GM21390 (cell line): ENCODE measurements at regions not wholly inside any gene's neighbourhood (a gene's known extent, or its start where the extent isn't known, plus 50 kb on each side); places are given as distances from the start of the nearest gene placed in this dataset.
A peak's percentile ranks its signal among the peaks of the same experiment; 100 is the strongest.

Source experiments
- ATAC-seq: cut with Tn5 transposase; IDR thresholded peaks from one replicate; pipeline ENCODE4 v1.9.1; 2021; ENCODE audit not compliant: unreplicated experiment

DNA sequence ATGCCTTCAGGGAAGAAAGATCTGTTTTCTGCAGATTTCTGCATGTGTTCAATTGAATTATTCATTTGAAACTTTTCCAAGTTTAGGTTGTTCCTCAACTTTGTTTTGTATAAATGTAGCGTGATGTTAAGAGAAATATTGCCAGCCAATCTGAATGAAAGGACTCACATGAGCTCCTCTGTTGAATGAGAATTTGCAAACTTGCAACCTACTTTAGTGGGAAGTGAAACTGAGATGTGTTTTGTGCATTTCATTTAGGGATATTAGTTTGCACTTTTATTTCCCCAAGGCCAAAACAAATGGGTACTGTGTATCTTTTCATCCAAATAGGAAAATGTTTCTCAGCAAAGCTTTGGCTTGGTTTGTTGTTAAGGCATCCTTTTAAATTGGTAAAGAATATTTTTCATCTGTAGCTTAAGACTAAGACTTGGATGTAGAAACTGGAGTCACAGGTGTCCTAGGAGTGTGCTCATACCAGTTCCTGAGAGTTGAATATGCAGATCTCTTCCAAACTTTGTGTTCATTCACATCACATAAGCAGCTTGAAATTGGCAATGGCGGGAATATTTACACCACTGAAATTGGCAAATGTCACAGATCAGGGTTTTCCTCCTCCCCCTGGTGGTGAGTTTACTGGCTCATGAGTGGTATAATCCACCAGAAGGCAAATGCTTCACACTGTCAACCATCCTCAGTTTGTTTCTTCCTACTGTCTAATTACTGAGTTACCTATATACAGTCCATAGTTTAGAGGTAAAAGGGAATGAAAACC is 193.6 kb upstream of the BANK1 start:
- ATAC-seq: peak; percentile 75

DNA sequence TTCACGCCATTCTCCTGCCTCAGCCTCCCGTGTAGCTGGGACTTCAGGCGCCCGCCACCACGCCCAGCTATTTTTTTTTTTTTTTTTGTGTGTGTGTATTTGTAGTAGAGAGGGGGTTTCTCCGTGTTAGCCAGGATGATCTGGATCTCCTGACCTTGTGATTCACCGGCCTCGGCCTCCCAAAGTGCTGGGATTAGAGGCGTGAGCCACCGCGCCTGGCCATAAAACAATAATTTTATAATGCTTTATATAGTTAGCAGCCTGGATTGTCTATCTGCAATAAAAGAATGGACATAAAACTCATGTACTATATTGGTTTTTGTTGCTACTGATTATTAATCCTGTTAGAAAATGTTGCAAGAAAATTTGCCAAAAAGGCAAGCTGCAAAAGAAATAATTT is 195.9 kb upstream of the BANK1 start:
- ATAC-seq: no peak

DNA sequence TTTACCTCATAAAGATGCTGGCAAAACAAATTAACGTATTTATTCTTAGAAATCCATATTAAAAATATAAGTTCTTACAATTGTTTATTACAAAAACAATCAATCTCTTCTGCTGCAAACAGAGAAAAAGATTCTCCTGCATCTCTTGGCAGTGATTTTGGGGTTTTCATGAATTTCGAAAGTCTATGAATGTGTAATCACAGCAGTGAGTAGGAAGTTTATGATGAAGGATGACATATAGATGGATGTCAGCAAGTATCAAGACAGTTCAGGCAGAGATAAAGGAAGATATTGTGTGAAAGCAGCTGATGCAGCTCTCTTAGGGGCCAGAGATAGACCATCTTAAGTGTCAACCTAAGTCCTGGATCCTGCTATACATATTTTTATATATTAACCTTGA is 196.9 kb upstream of the BANK1 start:
- no peak for ATAC-seq

DNA sequence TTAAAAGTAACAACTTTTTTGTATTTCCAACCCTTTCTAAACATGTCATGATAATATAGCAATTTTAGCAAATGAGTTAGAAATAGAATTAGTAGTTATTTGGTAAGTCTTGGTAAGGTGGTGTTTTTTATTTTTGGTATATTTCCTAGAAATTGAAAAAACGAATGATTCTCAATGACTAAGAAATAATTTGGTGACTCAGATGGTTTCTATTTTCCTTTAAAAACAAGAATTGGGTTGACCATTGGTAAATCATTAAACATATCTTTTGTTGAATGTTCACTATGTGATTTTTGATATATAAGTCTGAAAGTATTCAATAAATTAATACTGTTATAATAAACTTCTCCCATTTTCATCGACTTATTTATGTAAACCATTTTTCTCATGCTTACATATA is 206.2 kb upstream of the BANK1 start:
- no peak for ATAC-seq

DNA sequence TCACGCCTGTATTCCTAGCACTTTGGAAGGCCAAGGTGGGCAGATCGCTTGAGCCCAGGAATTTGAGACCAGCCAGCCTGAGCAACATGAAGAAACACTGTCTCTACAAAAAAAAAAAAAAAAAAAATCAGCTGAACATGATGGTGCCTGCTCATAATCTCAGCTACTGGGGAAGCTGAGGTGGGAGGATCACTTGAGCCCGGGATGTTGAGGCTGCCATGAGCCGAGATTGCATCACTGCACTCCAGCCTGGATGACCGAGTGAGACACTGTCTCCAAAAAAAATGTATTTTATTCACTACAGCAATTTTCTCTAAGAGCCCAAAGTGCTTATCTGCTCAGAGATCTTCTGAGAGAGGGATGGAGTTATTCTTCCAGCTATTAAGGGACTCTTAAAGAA is 215.8 kb upstream of the PPP3CA start:
- no peak for ATAC-seq

DNA sequence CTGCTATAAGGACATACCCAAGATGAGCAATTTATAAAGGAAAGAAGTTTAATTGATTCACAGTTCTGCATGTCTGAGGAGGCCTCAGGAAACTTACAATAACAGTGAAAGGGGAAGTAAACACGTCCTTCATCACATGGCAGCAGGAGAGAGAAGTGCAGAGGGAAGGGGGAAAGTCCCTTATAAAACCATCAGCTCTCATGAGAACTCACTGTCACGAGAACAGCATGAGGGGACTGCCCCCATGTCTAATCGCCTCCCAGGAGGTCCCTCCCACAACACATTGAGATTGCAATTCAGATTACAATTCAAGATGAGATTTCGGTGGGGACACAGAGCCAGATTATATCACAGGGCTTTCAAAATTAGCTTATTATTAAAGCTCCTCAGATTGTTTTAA is 209.5 kb upstream of the PPP3CA start:
- ATAC-seq: no peak

DNA sequence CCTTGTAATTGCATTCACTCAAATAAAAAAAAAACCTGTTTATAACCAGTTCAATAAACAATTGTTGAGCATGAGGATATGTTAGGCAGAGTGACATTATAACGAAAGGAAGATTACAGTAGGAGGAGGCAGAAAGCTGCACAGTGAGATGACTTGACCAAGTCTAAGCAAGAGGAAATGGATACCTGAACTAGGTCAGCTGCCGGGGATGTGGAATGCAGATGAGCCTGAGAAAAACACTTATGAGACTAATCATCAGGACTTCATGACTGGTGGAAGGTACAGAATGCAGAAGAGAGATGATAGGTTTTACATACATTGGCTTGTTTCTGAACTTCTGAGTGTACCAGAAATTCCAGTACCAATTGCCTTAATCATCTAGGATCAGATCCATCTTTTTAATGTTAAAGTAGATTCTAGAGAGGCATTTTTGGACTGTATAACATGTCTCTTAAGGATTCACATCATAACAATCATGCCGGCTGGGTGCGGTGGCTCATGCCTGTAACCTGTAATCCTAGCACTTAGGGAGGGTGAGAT is 208.1 kb upstream of the PPP3CA start:
- ATAC-seq: no peak

DNA sequence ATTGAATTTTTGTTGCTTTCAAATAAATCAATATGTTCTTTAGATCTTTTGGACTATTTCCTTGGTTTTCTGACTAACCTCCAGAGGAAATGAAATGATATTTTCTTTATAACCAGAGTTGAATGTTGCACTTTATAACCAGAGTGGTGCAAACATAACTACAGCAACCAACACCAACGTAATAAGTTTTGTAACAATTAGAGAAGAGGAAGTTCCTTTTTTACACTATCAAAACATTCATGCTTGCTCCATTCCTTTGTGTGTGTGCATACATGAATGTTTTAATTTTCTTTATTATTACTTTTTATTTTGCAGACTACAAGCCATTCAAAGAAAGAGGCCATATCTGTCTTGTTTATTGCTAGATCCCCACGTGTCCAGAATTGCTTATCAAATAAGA is 193.0 kb upstream of the PPP3CA start:
- no peak for ATAC-seq

DNA sequence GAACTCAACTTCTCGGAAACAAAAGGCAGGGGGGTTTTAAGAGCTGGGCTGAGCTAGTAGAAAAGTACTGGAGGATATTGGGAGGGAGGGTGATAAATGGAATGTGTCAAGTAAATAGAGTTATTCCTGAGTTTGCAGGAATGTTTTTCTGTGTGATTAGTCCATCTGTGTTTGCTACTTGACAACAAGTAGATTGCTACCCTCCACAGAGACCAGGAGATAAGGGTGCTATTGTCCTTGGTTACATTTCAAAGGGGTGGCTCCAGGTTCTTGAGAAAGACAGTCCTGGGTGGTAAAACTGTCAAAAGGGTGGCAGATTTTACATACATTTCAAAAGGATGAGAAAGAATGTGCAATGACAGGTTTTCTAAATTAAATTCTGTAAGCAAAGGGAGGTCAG is 181.2 kb upstream of the PPP3CA start:
- ATAC-seq: no peak

DNA sequence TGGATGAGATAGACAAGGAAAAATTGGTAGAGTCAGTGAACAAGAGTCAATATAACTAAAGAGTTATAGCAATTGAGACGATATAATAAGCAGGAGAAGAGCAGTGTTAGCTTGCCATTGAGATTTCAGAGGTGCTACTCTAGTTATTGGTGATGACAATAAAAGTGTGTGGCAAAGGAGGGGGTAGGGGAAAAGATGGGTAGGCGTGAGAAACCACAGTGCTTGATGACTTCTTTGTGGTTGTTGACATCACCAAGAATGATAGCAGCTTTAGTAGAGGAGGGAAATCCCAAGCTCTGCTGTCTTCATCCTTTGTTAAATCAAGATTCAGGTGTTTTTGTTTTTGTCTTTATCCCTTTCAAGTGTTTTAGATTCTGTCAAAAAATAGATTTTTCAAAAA is 179.9 kb upstream of the PPP3CA start:
- peak; percentile 92 for ATAC-seq

DNA sequence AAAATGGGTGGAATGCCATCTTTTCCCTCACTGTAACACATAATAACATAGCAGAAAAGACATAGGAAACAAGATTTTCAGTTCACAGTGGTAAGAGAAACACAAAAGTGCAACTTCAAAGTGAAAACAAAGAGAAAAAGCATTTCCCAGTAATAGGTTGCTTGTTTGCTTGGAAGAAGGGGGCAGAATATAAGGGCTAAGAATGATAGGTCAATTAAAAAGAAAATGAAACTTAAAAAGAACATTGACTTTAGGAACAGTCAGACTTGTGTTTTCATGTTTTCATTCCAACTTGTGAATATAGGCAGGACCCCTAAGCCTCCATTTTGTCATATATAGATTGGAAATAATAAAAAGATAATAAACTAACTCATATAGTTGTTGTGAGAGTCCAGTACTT is 168.2 kb upstream of the PPP3CA start:
- no peak for ATAC-seq

DNA sequence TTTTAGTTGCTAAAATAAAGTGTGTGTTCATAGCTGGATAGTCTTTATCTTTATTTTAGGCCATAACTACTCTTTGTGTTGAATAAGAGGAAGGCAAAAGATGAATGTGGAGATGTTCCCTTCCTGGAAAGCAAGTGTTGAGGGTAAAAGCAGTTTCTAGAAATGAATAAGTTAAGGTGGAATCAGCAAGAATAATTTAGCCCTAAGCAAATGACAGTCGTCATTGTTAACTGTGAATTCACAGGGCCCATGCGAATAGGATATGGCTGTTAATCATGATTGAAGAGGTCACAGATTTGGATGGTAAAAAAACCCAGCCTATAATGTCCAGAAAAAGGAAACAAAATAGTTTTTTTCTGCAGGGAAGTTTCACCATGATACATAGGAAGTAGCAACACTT is 167.8 kb upstream of the PPP3CA start:
- ATAC-seq: no peak

DNA sequence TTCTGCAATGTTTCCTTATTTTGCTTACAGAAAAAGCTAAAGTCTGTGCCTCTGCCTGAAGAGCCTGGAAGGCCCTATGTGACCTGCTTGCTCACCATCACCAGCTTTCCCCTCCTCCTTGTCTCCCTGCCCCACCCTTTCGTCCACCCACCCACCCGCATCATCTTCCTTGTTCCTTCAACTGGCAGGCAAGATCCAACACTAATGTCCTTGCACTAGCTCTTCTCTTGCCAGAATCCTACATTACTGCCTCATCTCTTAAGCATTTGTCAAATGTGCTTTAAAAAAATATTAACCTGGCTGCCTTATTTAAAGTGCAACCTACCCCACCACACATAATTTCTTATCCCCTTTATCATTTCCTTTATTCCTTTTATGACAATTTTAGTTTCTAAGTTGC is 165.1 kb upstream of the PPP3CA start:
- ATAC-seq: no peak

DNA sequence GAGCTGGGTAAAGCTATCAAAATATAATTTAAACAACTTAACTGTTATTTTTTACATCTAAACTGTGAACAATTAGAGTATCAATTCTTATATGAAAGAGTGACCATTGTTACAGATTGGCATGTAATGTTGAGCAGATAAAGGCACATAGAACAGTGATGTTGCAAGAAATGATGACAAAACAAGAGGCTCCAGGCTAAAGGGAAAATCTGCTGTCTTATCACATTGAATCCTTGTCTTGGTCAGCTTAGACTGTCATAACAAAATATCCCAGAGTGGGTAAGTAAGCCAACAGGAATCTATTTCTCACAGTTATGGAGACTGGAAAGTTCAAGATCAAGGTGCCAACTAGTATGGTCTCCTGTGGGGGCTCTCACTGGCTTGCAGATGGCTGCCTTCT is 154.1 kb upstream of the PPP3CA start:
- ATAC-seq: no peak

DNA sequence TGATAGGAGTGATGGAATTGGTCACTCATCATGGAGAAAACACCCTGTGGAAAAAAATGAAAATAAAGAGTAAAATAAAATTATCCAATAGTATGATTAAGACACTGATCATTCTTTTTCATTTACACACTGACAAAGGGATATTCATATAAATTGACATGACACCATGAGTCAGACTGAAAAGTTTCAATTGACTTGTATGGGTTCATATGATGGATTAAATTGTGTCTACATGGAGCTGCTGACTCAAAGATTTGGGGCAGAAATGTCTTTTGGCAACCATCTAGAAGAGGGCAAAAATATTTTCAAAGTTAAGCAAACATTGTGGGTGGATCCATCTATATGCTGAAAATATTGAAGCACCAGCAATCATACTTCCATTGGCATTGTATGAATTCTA is 153.4 kb upstream of the PPP3CA start:
- ATAC-seq: no peak

DNA sequence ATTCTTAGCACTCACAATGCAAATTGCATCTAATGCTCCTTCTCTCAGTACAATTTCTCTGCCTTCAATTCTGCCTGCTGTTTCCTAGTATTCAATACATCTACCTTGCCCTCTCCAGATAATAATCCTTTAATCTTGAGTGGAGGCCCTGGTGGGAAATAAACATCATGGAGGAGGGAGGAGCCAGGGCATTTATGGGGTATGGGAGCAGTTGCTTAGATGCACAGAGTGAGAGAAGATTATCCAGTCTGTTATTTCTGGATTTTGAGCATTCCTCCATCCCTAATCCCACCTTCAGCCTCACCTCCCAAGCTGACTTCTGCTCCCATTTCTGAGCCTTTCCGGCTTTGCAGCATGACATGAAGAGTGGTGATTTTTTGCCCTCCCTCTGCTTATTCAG is 127.9 kb upstream of the PPP3CA start:
- no peak for ATAC-seq

DNA sequence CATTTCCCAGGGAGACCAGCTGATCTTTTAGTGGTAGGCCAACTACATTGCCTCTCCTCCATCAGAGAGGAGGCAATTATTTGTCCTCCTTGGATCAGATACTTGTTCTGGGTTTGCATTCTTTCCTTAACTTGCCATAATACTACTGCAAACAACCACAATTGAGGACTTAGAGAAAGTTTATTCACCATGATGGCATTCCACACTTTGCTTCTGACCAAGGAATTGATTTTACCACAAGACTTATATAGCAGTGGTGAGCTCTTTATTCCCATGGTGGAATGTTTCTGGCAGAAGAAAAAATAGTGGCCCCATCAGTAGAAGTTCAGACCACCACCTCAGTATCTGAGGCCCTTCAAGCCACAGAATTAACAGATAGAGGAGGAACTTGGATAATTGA is 123.9 kb upstream of the PPP3CA start:
- ATAC-seq: no peak

DNA sequence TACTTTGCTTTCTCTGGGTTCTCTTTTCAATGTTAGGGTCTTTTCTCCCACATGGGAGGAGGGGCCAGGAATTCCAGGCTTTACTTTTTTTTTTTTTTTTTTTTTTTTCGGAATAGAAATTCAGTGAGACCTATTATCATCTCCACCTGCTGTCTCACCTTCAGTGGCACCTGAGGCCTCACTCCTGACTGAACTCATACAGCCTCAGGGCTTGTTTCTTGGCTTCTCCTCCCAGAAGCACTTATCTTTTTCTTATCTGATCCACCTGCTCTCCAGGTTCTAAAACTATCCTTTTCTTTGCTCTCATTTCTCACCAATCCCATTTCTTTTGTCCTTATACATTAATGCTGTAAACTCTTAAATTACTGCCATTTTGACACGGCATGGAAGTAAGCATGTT is 117.3 kb upstream of the PPP3CA start:
- ATAC-seq: no peak

DNA sequence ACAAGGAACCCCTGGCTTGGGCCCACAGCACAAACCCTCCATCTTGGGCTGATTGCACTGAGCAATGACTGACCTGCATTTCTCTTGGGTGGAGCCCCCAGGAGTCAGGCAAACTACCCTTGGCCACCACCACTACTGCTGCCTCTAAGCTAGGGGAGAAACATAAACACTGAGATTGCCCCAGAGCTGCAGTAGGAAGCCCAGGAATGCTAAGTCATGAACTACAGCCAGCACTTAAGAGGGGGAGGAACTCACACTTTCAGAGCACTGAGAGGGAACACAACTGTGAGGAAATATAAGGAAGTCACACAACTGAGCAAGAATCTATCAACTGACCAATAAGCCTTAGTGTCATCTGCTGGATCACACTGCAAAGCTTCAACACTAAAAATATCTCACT is 111.6 kb upstream of the PPP3CA start:
- no peak for ATAC-seq

DNA sequence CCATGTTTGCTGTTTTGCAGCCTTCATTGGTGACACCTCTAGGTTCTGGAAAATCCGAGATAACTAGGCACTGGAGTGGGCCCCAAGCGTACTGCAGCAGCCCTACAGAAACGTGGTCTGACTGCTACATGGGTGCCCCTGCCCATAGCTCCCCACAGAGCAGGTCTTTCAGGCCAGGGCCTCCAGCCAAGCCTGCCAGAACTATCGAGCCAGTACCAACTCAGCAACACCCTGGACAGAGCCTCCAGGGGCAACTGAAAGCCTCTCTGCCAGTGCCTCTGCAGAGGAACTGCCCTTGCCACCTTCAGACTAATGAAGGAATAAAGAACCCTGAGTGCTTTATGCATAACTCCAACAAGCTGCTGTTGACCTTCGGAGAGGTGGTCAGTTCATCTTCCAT is 111.1 kb upstream of the PPP3CA start:
- no peak for ATAC-seq

DNA sequence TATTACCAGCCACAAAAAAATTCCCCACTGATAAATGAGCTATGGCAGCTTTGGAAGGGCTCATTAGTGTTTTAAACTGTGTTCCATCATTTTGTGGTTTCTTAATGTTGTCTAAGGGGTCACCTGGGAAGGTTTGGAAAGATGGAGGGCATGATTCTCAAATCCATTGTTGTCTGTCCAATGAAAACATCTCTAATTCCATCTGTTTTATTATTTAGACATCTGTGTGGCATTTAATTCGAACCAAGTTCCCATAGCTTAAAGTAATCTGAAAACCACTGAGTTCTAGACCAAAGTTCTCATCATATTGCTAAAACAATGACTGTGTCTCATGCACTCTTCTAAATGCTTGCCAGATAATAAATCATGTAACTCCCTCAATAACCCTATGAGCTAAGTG is 103.8 kb upstream of the PPP3CA start:
- ATAC-seq: no peak

DNA sequence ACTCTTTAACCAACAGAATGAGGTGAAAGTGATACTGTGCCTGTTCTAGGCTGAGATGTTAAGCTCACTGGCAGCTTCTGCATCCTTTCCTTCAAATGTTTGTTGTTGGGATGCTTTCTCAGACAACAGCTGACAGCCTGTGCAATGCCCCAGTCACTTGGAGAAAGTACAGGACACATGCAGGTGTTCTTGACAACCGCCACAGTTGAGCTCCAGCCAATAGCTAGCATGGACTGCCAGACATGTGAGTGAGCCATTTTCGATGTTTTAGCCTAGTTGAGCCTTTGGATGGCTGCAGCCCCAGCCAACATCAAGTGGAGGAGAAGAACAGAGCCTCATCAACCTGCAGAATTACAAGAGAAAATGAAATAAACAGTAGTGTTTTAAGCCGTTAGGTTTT is 94.1 kb upstream of the PPP3CA start:
- no peak for ATAC-seq

DNA sequence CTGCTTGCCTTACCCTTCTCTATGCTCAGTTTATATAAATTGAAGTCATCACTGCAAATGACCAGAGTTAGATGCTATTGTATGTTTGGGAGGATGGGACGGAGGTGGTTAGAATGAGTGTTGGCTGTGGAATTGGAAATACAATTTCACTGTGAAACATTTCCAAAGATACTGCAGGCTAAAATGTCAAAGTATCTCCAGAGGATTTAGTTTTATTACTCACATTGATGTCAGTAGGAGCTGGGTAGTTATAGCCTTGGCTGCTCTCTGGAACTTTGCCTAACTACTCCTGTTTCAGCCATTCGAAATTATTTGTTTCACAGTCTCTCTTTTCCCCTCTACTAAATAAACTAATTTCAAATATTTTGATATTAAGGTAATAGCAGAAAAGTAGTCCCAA is 92.6 kb upstream of the PPP3CA start:
- no peak for ATAC-seq
